Osteoblast (primary cell): ENCODE measurements at regions not wholly inside any gene's neighbourhood (a gene's known extent, or its start where the extent isn't known, plus 50 kb on each side); places are given as distances from the start of the nearest gene placed in this dataset.

ENCODE experiments used
- DNase-seq: peaks from one replicate; pipeline ENCODE4 v3.0.0; 2011; ENCODE audit warnings: low spot score, mixed read lengths; ENCODE audit not compliant: insufficient read length; ENCODE audit errors: missing footprints
- H2AFZ ChIP-seq: 2 replicates; pipeline ENCODE4 v1.6.0; 2011; ENCODE audit warnings: mild to moderate bottlenecking, low read length
- H3K27ac ChIP-seq: 2 replicates; pipeline ENCODE4 v1.5.1; 2011; ENCODE audit warnings: mild to moderate bottlenecking, low read depth, low read length, moderate library complexity
- H3K27me3 ChIP-seq: 2 replicates; pipeline ENCODE4 v1.6.0; 2012; ENCODE audit warnings: mild to moderate bottlenecking, control low read depth, inconsistent platforms, low read length, moderate library complexity; ENCODE audit not compliant: insufficient read depth
- H3K36me3 ChIP-seq: 2 replicates; pipeline ENCODE4 v1.5.1; 2011; ENCODE audit warnings: mild to moderate bottlenecking, low read length, control low read depth, moderate library complexity; ENCODE audit not compliant: insufficient read depth
- H3K4me1 ChIP-seq: 2 replicates; pipeline ENCODE4 v1.5.1; 2011; ENCODE audit warnings: mild to moderate bottlenecking, low read length, control low read depth, moderate library complexity; ENCODE audit not compliant: insufficient read depth
- H3K4me2 ChIP-seq: 2 replicates; pipeline ENCODE4 v1.6.0; 2011; ENCODE audit warnings: mild to moderate bottlenecking, low read length; ENCODE audit not compliant: insufficient read depth
- H3K4me3 ChIP-seq: fragments of 200-600 bp; sonication (generic); 3 replicates; pipeline ENCODE4 v1.5.1; 2012; ENCODE audit warnings: mild to moderate bottlenecking, low read length, inconsistent platforms; ENCODE audit not compliant: insufficient read depth
- H3K79me2 ChIP-seq: 2 replicates; pipeline ENCODE4 v1.6.0; 2012; ENCODE audit warnings: mild to moderate bottlenecking, low read length, control low read depth, inconsistent platforms; ENCODE audit not compliant: insufficient read depth
- H3K9me3 ChIP-seq: 2 replicates; pipeline ENCODE4 v1.5.1; 2011; ENCODE audit warnings: low read depth, low read length, control low read depth
- H4K20me1 ChIP-seq: 2 replicates; pipeline ENCODE4 v1.6.0; 2012; ENCODE audit warnings: mild to moderate bottlenecking, low read length, control low read depth; ENCODE audit not compliant: insufficient read depth
- CTCF ChIP-seq: IDR thresholded peaks from 2 replicates; pipeline ENCODE4 v1.5.1; 2011; ENCODE audit warnings: mild to moderate bottlenecking, low read depth, low read length, moderate library complexity; ENCODE audit errors: extremely low read depth

- Histone ChIP-seq H3K4me2 (no peak overlapping the region), H3K9me3 (no peaks in the 10 kb centered on the region), H3K27me3 (no peaks in the 10 kb centered on the region), H3K27ac (no peak overlapping the region), H4K20me1 (no peaks in the 10 kb centered on the region), H3K36me3 (no peaks in the 10 kb centered on the region), H2AFZ (no peak overlapping the region), H3K79me2 (no peaks in the 10 kb centered on the region), H3K4me1 (no peaks in the 10 kb centered on the region), H3K4me3 (no peak overlapping the region)
- no peak for TF ChIP-seq CTCF
- DNase-seq, result no peak
Measured at GRCh38 chr15:93413745-93414144, 324.7 kb upstream of the RGMA start.

GRCh38 chr15:93399121-93399520 is 310.1 kb upstream of the RGMA start:
- no peaks in the 10 kb centered on the region for H3K4me1 ChIP-seq
- H3K9me3 ChIP-seq, result peaks cover 2% of the 10 kb centered on the region
- no peak for DNase-seq
- H3K4me3 ChIP-seq, result no peak overlapping the region
- no peak for TF ChIP-seq CTCF
- H3K36me3 ChIP-seq, result no peaks in the 10 kb centered on the region
- H2AFZ ChIP-seq, result no peak overlapping the region
- no peaks in the 10 kb centered on the region for H3K27me3 ChIP-seq
- no peak overlapping the region for H3K4me2 ChIP-seq
- no peak overlapping the region for H3K27ac ChIP-seq
- H4K20me1 ChIP-seq, result no peaks in the 10 kb centered on the region
- no peaks in the 10 kb centered on the region for H3K79me2 ChIP-seq

GRCh38 chr15:93389211-93389610 is 300.2 kb upstream of the RGMA start:
- H3K4me2 ChIP-seq, result no peak overlapping the region
- no peak for DNase-seq

GRCh38 chr15:93384886-93385285 is 295.9 kb upstream of the RGMA start:
- no peak for DNase-seq
- no peaks in the 10 kb centered on the region for H3K79me2 ChIP-seq
- no peak for TF ChIP-seq CTCF
- H4K20me1 ChIP-seq, result no peaks in the 10 kb centered on the region
- H3K9me3 ChIP-seq, result no peaks in the 10 kb centered on the region
- H3K27ac ChIP-seq, result no peak overlapping the region
- no peak overlapping the region for H3K4me3 ChIP-seq
- H3K36me3 ChIP-seq, result no peaks in the 10 kb centered on the region
- H3K27me3 ChIP-seq, result no peaks in the 10 kb centered on the region
- no peak overlapping the region for H2AFZ ChIP-seq
- H3K4me2 ChIP-seq, result no peak overlapping the region
- no peaks in the 10 kb centered on the region for H3K4me1 ChIP-seq

More at GRCh38 chr15:93389211-93389610, 300.2 kb upstream of the RGMA start:
- Histone ChIP-seq H3K9me3 (no peaks in the 10 kb centered on the region), H3K27ac (no peak overlapping the region), H3K79me2 (no peaks in the 10 kb centered on the region), H3K36me3 (no peaks in the 10 kb centered on the region), H2AFZ (no peak overlapping the region), H4K20me1 (no peaks in the 10 kb centered on the region), H3K4me3 (no peak overlapping the region), H3K27me3 (no peaks in the 10 kb centered on the region), H3K4me1 (no peaks in the 10 kb centered on the region)
- TF ChIP-seq CTCF, result no peak
